RWPE2 (cell line): ENCODE measurements at regions not wholly inside any gene's neighbourhood (a gene's known extent, or its start where the extent isn't known, plus 50 kb on each side); places are given as distances from the start of the nearest gene placed in this dataset.
"Not testable (repeated sequence)": the region's sequence is repeated elsewhere in the genome, so short reads cannot be mapped to it uniquely, and the experiment has no call there.

Source experiments
- ATAC-seq: fragments of 200-7000 bp; cut with Tn5 transposase; 3 replicates; pipeline ENCODE4 v1.9.1; 2021; ENCODE audit warnings: low read depth
- DNase-seq: peaks from one replicate; pipeline ENCODE4 v3.0.0-alpha.2; 2020; ENCODE audit warnings: low spot score
- H3K27ac ChIP-seq: fragments of 450-650 bp; 2 replicates; pipeline ENCODE4 v1.5.1; 2017; ENCODE audit warnings: mild to moderate bottlenecking; ENCODE audit not compliant: poor library complexity, severe bottlenecking
- H3K27me3 ChIP-seq: fragments of 250-450 bp; sonication (Bioruptor Pico); 2 replicates; pipeline ENCODE4 v1.5.1; 2021; ENCODE audit warnings: mild to moderate bottlenecking, moderate library complexity; ENCODE audit not compliant: insufficient read depth, poor library complexity, severe bottlenecking
- H3K36me3 ChIP-seq: fragments of 250-450 bp; sonication (Bioruptor Pico); 2 replicates; pipeline ENCODE4 v1.5.1; 2020; ENCODE audit warnings: low read depth, mild to moderate bottlenecking, moderate library complexity
- H3K4me1 ChIP-seq: fragments of 250-450 bp; sonication (Bioruptor Pico); 2 replicates; pipeline ENCODE4 v1.5.1; 2021; ENCODE audit warnings: mild to moderate bottlenecking, moderate library complexity; ENCODE audit not compliant: insufficient read depth, poor library complexity, severe bottlenecking
- H3K4me3 ChIP-seq: fragments of 250-450 bp; sonication (Bioruptor Pico); 2 replicates; pipeline ENCODE4 v1.5.1; 2021; ENCODE audit warnings: mild to moderate bottlenecking, moderate library complexity; ENCODE audit not compliant: severe bottlenecking
- H3K9me3 ChIP-seq: fragments of 250-450 bp; sonication (Bioruptor Pico); 2 replicates; pipeline ENCODE4 v1.5.1; 2021; ENCODE audit warnings: mild to moderate bottlenecking, moderate library complexity; ENCODE audit not compliant: severe bottlenecking
- TF ChIP-seq, protein P1 (sequence below): fragments of 450-650 bp; IDR thresholded peaks from one replicate; pipeline ENCODE4 v1.5.1; 2017; ENCODE audit warnings: mild to moderate bottlenecking, moderate library complexity; ENCODE audit not compliant: poor library complexity, severe bottlenecking

- no peak for ATAC-seq
- DNase-seq = no peak
- H3K9me3 ChIP-seq = no peaks in the 10 kb centered on the region
- H3K4me3 ChIP-seq = no peak overlapping the region
- no peaks in the 10 kb centered on the region for H3K36me3 ChIP-seq
- H3K27me3 ChIP-seq = no peaks in the 10 kb centered on the region
- TF ChIP-seq, protein P1, sequence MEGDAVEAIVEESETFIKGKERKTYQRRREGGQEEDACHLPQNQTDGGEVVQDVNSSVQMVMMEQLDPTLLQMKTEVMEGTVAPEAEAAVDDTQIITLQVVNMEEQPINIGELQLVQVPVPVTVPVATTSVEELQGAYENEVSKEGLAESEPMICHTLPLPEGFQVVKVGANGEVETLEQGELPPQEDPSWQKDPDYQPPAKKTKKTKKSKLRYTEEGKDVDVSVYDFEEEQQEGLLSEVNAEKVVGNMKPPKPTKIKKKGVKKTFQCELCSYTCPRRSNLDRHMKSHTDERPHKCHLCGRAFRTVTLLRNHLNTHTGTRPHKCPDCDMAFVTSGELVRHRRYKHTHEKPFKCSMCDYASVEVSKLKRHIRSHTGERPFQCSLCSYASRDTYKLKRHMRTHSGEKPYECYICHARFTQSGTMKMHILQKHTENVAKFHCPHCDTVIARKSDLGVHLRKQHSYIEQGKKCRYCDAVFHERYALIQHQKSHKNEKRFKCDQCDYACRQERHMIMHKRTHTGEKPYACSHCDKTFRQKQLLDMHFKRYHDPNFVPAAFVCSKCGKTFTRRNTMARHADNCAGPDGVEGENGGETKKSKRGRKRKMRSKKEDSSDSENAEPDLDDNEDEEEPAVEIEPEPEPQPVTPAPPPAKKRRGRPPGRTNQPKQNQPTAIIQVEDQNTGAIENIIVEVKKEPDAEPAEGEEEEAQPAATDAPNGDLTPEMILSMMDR = no peak
- no peak overlapping the region for H3K27ac ChIP-seq
- H3K4me1 ChIP-seq = no peaks in the 10 kb centered on the region
Measured at GRCh38 chr12:131634037-131634436, 76.9 kb upstream of the SFSWAP start.

DNA sequence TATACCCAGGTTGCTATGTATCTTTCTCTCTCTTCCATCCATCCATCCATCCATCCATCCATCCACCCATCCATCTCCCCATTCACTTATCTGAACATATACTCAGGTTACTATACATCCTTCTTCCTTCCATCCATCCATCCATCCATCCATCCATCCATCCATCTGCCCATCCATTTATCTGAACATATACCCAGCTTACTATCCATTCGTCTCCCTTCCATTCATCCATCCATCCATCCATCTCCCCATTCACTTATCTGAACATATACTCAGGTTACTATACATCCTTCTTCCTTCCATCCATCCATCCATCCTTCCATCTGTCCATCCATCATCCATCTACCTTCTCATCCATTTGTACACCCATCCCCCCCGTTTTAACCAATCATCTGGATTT is 75.9 kb upstream of the SFSWAP start:
- not testable (repeated sequence) for H3K27me3 ChIP-seq, H3K36me3 ChIP-seq, H3K4me1 ChIP-seq, H3K4me3 ChIP-seq, H3K27ac ChIP-seq, ATAC-seq, DNase-seq, H3K9me3 ChIP-seq

DNA sequence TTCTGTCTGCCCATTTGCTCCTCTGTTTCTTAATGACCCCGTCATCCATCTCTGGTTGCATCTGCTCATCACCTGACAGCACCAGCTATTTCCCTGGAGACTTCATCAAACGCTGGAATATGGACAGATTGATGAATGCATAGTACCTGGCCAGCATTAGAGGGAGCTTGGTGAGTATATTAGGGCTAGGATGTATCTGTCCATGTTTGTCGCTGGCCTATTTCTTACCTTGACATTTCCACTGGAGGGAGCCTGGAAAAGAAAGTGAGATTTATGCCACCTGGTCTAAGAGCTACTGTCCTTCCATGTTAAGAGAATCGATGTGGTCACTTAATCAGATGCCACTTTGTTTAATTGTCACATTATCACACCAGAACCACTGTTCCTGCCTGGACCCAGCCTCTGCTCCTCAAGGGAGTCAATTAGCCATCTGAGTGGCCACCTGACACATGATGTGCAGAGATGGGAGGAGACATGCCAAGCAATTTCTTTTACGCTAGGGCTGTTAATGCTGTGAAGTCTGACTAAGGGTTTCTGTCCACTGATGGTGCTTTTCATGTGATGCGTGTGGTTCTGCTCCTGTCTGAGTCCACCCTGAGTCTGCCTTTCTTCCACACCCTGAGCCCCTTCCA is 75.3 kb upstream of the SFSWAP start:
- H3K27me3 ChIP-seq = no peaks in the 10 kb centered on the region
- no peaks in the 10 kb centered on the region for H3K4me1 ChIP-seq
- ATAC-seq (no peak), DNase-seq (no peak)
- H3K27ac ChIP-seq = no peak overlapping the region
- no peak overlapping the region for H3K4me3 ChIP-seq
- no peaks in the 10 kb centered on the region for H3K9me3 ChIP-seq
- TF ChIP-seq, protein P1 = no peak
- no peaks in the 10 kb centered on the region for H3K36me3 ChIP-seq

DNA sequence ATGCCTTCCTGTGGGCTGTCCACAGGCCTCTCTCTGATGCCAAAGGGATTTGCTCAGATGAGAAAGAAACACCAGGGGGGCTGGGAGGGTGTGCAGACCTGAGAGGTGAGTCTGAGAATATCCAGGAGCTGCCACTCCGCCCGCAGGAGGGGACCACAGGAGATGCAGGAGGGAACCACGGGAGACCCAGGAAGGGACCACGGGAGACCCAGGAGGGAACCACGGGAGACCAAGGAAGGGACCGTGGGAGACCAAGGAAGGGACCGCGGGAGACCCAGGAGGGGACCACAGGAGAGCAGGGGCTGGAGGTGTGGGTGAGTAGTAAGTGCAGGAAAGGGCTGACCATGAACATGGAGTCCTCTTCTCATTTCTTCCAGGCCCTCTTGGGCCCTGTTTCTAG is 74.6 kb upstream of the SFSWAP start:
- ATAC-seq = no peak
- no peak overlapping the region for H3K27ac ChIP-seq

GRCh38 chr12:131636940-131637750 is 73.7 kb upstream of the SFSWAP start:
- DNase-seq (no peak), ATAC-seq (no peak)
- H3K27ac ChIP-seq = no peak overlapping the region
- H3K4me3 ChIP-seq = no peak overlapping the region
- H3K27me3 ChIP-seq = no peaks in the 10 kb centered on the region
- no peaks in the 10 kb centered on the region for H3K4me1 ChIP-seq
- TF ChIP-seq, protein P1 = no peak
- H3K36me3 ChIP-seq = no peaks in the 10 kb centered on the region
- H3K9me3 ChIP-seq = no peaks in the 10 kb centered on the region

More for the DNA sequence above, 74.6 kb upstream of the SFSWAP start:
- H3K9me3 ChIP-seq = no peaks in the 10 kb centered on the region
- no peak for DNase-seq
- TF ChIP-seq, protein P1 = no peak
- H3K27me3 ChIP-seq = no peaks in the 10 kb centered on the region
- H3K4me3 ChIP-seq = no peak overlapping the region
- H3K36me3 ChIP-seq = no peaks in the 10 kb centered on the region
- H3K4me1 ChIP-seq = no peaks in the 10 kb centered on the region
